Parathyroid adenoma (tissue), 2 donors: ENCODE measurements at regions not wholly inside any gene's neighbourhood (a gene's known extent, or its start where the extent isn't known, plus 50 kb on each side); places are given as distances from the start of the nearest gene placed in this dataset.

ENCODE experiments used
- H2AFZ ChIP-seq: fragments of 300-600 bp; sonication (generic); one replicate; pipeline ENCODE4 v1.7.0; 2017; ENCODE audit warnings: antibody characterized with exemption, mild to moderate bottlenecking
- H3K27ac ChIP-seq: fragments of 300-600 bp; sonication (generic); one replicate; pipeline ENCODE4 v1.7.0; 2017
- H3K27me3 ChIP-seq: fragments of 300-600 bp; sonication (generic); one replicate; pipeline ENCODE4 v1.7.0; 2017; ENCODE audit warnings: low read length; ENCODE audit not compliant: control insufficient read depth, insufficient read depth
- H3K36me3 ChIP-seq: fragments of 300-600 bp; sonication (generic); one replicate; pipeline ENCODE4 v1.7.0; 2017; ENCODE audit warnings: low read length; ENCODE audit not compliant: control insufficient read depth, insufficient read depth
- H3K4me1 ChIP-seq: fragments of 300-600 bp; sonication (generic); one replicate; pipeline ENCODE4 v1.7.0; 2017; ENCODE audit warnings: control low read depth
- H3K4me2 ChIP-seq: fragments of 300-600 bp; sonication (generic); one replicate; pipeline ENCODE4 v1.7.0; 2017; ENCODE audit warnings: low read length
- H3K4me3 ChIP-seq: fragments of 300-600 bp; sonication (generic); one replicate; pipeline ENCODE4 v1.7.0; 2017; ENCODE audit warnings: low read depth, low read length
- H3K79me2 ChIP-seq: fragments of 300-600 bp; sonication (generic); one replicate; pipeline ENCODE4 v1.7.0; 2017; ENCODE audit warnings: control low read depth
- H3K9ac ChIP-seq: fragments of 300-600 bp; sonication (generic); one replicate; pipeline ENCODE4 v1.7.0; 2017; ENCODE audit warnings: mild to moderate bottlenecking
- H3K9me3 ChIP-seq: fragments of 300-600 bp; sonication (generic); one replicate; pipeline ENCODE4 v1.7.0; 2017; ENCODE audit warnings: low read length; ENCODE audit not compliant: control insufficient read depth
- TF ChIP-seq, protein P1 (sequence below): fragments of 300-600 bp; sonication (generic); IDR thresholded peaks from one replicate; pipeline ENCODE4 v1.7.0; 2017; ENCODE audit warnings: antibody characterized with exemption, mild to moderate bottlenecking
- donor health status: primary hyperparathyroidism.

DNA sequence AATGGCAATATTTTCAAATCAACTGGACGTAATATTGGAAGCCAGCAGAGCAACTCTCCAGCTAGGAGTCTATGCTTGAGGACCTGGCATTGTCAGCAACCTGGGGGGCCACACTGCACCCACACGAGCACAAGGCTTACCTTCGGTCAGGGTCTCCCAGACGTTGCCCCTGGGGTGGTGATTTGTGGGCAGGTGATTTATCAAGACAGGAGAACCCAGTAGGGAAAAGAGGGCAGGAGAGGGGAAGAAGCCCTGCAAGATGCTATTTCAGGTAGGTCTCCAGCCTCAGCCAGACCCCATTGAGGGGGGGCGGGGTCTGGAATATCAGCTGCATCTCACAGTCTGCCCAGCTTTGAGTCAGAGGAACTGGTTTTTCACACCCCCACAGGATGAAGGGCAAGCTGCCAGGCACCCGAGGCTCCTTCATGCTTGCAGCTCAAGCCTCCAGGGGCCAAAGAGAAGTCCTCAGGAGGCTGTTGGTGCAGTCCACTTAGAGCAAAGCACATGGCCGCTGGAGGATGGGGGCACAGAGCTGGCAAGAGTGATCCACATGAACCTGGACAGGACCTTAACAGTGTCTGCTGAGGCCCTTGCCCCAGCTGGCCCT, 80.9 kb upstream of the UQCRFS1 start:
- H3K4me2 ChIP-seq, result no peak overlapping the region
- no peaks in the 10 kb centered on the region for H3K79me2 ChIP-seq
- TF ChIP-seq, protein P1, sequence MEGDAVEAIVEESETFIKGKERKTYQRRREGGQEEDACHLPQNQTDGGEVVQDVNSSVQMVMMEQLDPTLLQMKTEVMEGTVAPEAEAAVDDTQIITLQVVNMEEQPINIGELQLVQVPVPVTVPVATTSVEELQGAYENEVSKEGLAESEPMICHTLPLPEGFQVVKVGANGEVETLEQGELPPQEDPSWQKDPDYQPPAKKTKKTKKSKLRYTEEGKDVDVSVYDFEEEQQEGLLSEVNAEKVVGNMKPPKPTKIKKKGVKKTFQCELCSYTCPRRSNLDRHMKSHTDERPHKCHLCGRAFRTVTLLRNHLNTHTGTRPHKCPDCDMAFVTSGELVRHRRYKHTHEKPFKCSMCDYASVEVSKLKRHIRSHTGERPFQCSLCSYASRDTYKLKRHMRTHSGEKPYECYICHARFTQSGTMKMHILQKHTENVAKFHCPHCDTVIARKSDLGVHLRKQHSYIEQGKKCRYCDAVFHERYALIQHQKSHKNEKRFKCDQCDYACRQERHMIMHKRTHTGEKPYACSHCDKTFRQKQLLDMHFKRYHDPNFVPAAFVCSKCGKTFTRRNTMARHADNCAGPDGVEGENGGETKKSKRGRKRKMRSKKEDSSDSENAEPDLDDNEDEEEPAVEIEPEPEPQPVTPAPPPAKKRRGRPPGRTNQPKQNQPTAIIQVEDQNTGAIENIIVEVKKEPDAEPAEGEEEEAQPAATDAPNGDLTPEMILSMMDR, result no peak
- H3K4me1 ChIP-seq, result peaks cover 9% of the 10 kb centered on the region
- H3K9ac ChIP-seq, result no peak overlapping the region
- no peak overlapping the region for H3K4me3 ChIP-seq
- H3K27me3 ChIP-seq, result no peaks in the 10 kb centered on the region
- H2AFZ ChIP-seq, result no peak overlapping the region
- H3K9me3 ChIP-seq, result no peaks in the 10 kb centered on the region
- peak overlapping the region; percentile 0 for H3K27ac ChIP-seq
- H3K36me3 ChIP-seq, result no peaks in the 10 kb centered on the region

DNA sequence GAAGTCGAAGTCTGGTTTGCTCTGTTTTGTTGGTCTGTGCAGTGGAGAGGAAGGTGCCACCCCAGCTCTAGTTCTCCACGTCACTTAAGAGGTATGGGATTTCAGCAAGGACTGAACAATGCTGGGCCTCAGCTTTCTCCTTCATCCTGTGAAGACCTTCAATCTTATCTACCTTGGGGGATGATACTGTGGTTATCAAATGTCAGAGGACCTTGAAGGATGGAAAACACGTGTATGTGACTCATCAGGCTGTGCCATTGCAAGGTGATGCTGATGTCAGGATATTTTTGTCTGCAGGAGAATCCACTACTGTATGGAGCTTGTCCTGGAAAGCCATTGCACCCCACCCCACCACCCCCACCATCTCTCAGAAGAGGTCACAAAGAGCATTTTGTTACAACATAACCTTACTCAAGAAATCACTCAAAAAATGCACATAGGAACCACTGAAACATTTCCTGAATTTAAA, 81.4 kb upstream of the UQCRFS1 start:
- Histone ChIP-seq H3K27me3 (no peaks in the 10 kb centered on the region), H3K27ac (peak overlapping the region; percentile 0), H3K9ac (no peak overlapping the region), H2AFZ (no peak overlapping the region), H3K9me3 (no peaks in the 10 kb centered on the region), H3K36me3 (no peaks in the 10 kb centered on the region), H3K79me2 (no peaks in the 10 kb centered on the region), H3K4me1 (peaks cover 9% of the 10 kb centered on the region), H3K4me3 (no peak overlapping the region), H3K4me2 (no peak overlapping the region)
- TF ChIP-seq, protein P1, result no peak

DNA sequence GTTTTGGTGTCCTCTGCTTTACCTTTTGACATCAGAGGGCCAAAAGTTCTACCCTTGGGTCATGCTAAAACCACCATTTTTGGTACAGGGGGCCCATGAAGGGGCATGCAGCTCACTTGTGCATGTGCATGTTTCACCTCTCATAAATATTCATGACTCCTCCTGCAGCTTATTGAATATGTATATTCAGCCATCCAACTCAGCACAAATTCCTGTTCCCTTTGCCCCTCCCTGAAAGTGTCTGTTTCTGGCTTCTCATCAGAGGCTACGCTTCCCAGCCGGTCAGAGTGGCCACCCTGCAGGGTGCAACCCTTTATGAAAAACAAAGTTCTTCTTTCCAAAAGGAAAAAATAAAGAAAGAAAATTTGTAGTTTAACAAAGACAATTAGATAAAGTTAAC, 82.3 kb upstream of the UQCRFS1 start:
- H3K9me3 ChIP-seq, result no peaks in the 10 kb centered on the region
- peaks cover 9% of the 10 kb centered on the region for H3K4me1 ChIP-seq
- H3K27ac ChIP-seq, result no peak overlapping the region
- H3K27me3 ChIP-seq, result no peaks in the 10 kb centered on the region
- no peak overlapping the region for H2AFZ ChIP-seq
- H3K36me3 ChIP-seq, result no peaks in the 10 kb centered on the region
- H3K79me2 ChIP-seq, result no peaks in the 10 kb centered on the region
- H3K4me2 ChIP-seq, result no peak overlapping the region
- H3K9ac ChIP-seq, result no peak overlapping the region
- no peak overlapping the region for H3K4me3 ChIP-seq
- TF ChIP-seq, protein P1, result no peak

DNA sequence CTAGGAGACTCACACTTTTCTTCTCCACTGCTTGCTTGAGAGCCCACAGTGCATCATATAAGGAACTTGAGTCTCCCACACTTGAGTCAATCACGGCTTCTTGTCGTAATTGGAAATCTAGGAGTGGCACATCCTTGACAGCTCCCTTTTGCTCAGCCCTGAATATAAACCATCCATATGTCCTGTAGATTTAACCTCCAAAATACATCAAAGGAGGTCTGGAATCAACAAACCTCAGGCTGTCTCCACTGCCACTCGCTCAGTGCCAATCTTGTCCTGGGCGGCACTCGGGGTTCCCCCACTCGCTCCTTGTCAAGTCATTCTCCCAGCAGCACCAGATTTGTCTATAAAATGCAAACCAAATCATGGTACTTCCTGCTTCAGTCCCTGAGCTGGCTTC, 84.4 kb upstream of the UQCRFS1 start:
- H3K36me3 ChIP-seq, result no peaks in the 10 kb centered on the region
- H3K27ac ChIP-seq, result no peak overlapping the region
- no peak overlapping the region for H3K9ac ChIP-seq
- no peaks in the 10 kb centered on the region for H3K9me3 ChIP-seq
- TF ChIP-seq, protein P1, result no peak
- H3K4me1 ChIP-seq, result peaks cover 9% of the 10 kb centered on the region
- no peak overlapping the region for H3K4me3 ChIP-seq
- no peaks in the 10 kb centered on the region for H3K27me3 ChIP-seq
- no peaks in the 10 kb centered on the region for H3K79me2 ChIP-seq
- H3K4me2 ChIP-seq, result no peak overlapping the region
- no peak overlapping the region for H2AFZ ChIP-seq
